ENCODE measurements at regions not wholly inside any gene's neighbourhood (a gene's known extent, or its start where the extent isn't known, plus 50 kb on each side); places are given as distances from the start of the nearest gene placed in this dataset.

GRCh38 chr20:60905919-60906318, 346.1 kb upstream of the CDH4 start:
- TF ChIP-seq CTCF (IDR thresholded peaks at IDR 0.05) (no peak), POLR2A (IDR thresholded peaks at IDR 0.05) (no peak)

Measured in stomach (tissue), 4 donors.